ENCODE measurements at regions not wholly inside any gene's neighbourhood (a gene's known extent, or its start where the extent isn't known, plus 50 kb on each side); places are given as distances from the start of the nearest gene placed in this dataset.

- no peak overlapping the region for H3K4me2 ChIP-seq
- H3K4me3 ChIP-seq = no peak overlapping the region
- peaks cover 4% of the 10 kb centered on the region for H3K4me1 ChIP-seq (ENCODE audit: insufficient read depth)
- Mint-ChIP-seq H3K4me3 (no peak overlapping the region), H3K27ac (no peak overlapping the region), H3K36me3 (ENCODE audit: low read depth) (no peaks in the 10 kb centered on the region), H3K4me1 (peaks cover 2% of the 10 kb centered on the region), H3K27me3 (ENCODE audit: insufficient read depth, low read depth, poor library complexity) (no peaks in the 10 kb centered on the region), H3K9me3 (0 out of 3 replicates have a peak, but pooled peaks cover 2% of the 10 kb centered on the region)
- no peaks in the 10 kb centered on the region for H3F3A ChIP-seq (replicated peaks; ENCODE audit: low read depth)
- H3K27ac ChIP-seq (ENCODE audit: low read depth) = no peak overlapping the region
- ATAC-seq (no peak), DNase-seq (ENCODE audit: low spot score) (no peak)
- H3K36me3 ChIP-seq (ENCODE audit: insufficient read depth) = no peaks in the 10 kb centered on the region
- no peak for TF ChIP-seq JUNB (IDR thresholded peaks at IDR 0.05; ENCODE audit: unreplicated experiment)
- H2AFZ ChIP-seq = no peak overlapping the region
- no peaks in the 10 kb centered on the region for H3K79me2 ChIP-seq (replicated peaks; ENCODE audit: insufficient read depth)
- no peaks in the 10 kb centered on the region for H4K20me1 ChIP-seq (replicated peaks; ENCODE audit: insufficient read depth)
- H3K9me2 ChIP-seq (ENCODE audit: insufficient read depth) = peaks cover 11% of the 10 kb centered on the region; the same call in 1 of the 2 replicates
- no peaks in the 10 kb centered on the region for H3K27me3 ChIP-seq (ENCODE audit: insufficient read depth)
These were observed 197.3 kb upstream of the ADAMTS9 start for GRCh38 chr3:64885055-64885454.

GRCh38 chr3:64884536-64884935 lies 196.7 kb upstream of the ADAMTS9 start:
- Histone ChIP-seq H3K4me3 (no peak overlapping the region), H2AFZ (no peak overlapping the region), H3F3A (replicated peaks; ENCODE audit: low read depth) (no peaks in the 10 kb centered on the region), H3K27ac (ENCODE audit: low read depth) (no peak overlapping the region), H3K9me2 (ENCODE audit: insufficient read depth) (peaks cover 11% of the 10 kb centered on the region; the same call in 1 of the 2 replicates), H3K4me1 (ENCODE audit: insufficient read depth) (no peaks in the 10 kb centered on the region), H3K27me3 (ENCODE audit: insufficient read depth) (no peaks in the 10 kb centered on the region), H3K36me3 (ENCODE audit: insufficient read depth) (no peaks in the 10 kb centered on the region), H3K4me2 (no peak overlapping the region), H3K79me2 (replicated peaks; ENCODE audit: insufficient read depth) (no peaks in the 10 kb centered on the region), H4K20me1 (replicated peaks; ENCODE audit: insufficient read depth) (no peaks in the 10 kb centered on the region)
- no peaks in the 10 kb centered on the region for H3K36me3 Mint-ChIP-seq (ENCODE audit: low read depth)
- no peaks in the 10 kb centered on the region for H3K27me3 Mint-ChIP-seq (ENCODE audit: insufficient read depth, low read depth, poor library complexity)
- H3K4me1 Mint-ChIP-seq = no peaks in the 10 kb centered on the region; the same call in 2 of the 3 replicates
- 0 out of 3 replicates have a peak, but pooled peaks cover 2% of the 10 kb centered on the region for H3K9me3 Mint-ChIP-seq
- DNase-seq (ENCODE audit: low spot score) (no peak), ATAC-seq (no peak)
- no peak overlapping the region for H3K27ac Mint-ChIP-seq
- no peak overlapping the region for H3K4me3 Mint-ChIP-seq
- TF ChIP-seq REST (IDR thresholded peaks at IDR 0.05; ENCODE audit: unreplicated experiment) (no peak), CREB1 (CRISPR knock-in tag; IDR thresholded peaks at IDR 0.05; ENCODE audit: low read depth) (no peak), POLR2AphosphoS5 (IDR thresholded peaks at IDR 0.05; ENCODE audit: low read depth) (no peak), NANOG (IDR thresholded peaks at IDR 0.05; ENCODE audit: borderline replicate concordance) (no peak), JUNB (IDR thresholded peaks at IDR 0.05; ENCODE audit: unreplicated experiment) (no peak), ZNF462 (CRISPR knock-in tag; IDR thresholded peaks at IDR 0.05) (no peak), ZNF331 (CRISPR knock-in tag; IDR thresholded peaks at IDR 0.05; ENCODE audit: low read depth) (no peak), ETS1 (IDR thresholded peaks at IDR 0.05) (no peak), ZNF114 (CRISPR knock-in tag; IDR thresholded peaks at IDR 0.05) (no peak), CTCF (conservative IDR thresholded peaks at IDR 0.05; ENCODE audit: low read depth in 2 of 2) (no peak)
